ENCODE measurements at regions not wholly inside any gene's neighbourhood (a gene's known extent, or its start where the extent isn't known, plus 50 kb on each side); places are given as distances from the start of the nearest gene placed in this dataset.

DNA sequence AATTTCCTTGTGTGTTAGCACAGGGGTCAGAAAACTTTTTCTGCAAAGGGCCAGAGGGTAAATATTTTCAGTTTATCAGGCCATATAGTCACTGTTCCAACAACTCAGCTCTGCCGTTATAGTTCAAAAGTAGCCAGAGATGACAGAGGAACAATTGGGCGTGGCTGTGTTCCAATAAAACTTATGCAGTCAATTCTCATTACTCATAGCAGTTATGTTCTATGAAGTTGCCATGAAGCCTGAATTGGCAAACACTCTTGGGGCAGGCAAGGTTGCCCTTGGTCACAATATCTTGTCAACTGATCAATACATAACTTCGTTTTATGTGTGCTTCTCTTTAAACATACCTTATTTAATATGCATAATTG is 304.2 kb downstream of the TFAP2C start:
- peaks cover 34% of the 10 kb centered on the region for H3K27me3 Mint-ChIP-seq (ENCODE audit: unreplicated experiment)
- no peak overlapping the region for H3K4me3 Mint-ChIP-seq (ENCODE audit: low read depth, unreplicated experiment)
- CTCF ChIA-PET = no interaction called here
- H3K4me1 Mint-ChIP-seq (ENCODE audit: low read depth, unreplicated experiment) = no peaks in the 10 kb centered on the region
- intact Hi-C loops (cut with micrococcal nuclease; ENCODE audit: unreplicated experiment) = no loop called here
- H3K27ac Mint-ChIP-seq (ENCODE audit: unreplicated experiment) = no peak overlapping the region
- DNase-seq = no peak
- H3K36me3 Mint-ChIP-seq (ENCODE audit: insufficient read depth, unreplicated experiment) = no peaks in the 10 kb centered on the region
- TF ChIP-seq CTCF (IDR thresholded peaks at IDR 0.05; ENCODE audit: unreplicated experiment) = no peak
- H3K9me3 Mint-ChIP-seq (ENCODE audit: low read depth, unreplicated experiment) = no peaks in the 10 kb centered on the region
- no TSS peak for BruUV-seq (replicated peaks)

DNA sequence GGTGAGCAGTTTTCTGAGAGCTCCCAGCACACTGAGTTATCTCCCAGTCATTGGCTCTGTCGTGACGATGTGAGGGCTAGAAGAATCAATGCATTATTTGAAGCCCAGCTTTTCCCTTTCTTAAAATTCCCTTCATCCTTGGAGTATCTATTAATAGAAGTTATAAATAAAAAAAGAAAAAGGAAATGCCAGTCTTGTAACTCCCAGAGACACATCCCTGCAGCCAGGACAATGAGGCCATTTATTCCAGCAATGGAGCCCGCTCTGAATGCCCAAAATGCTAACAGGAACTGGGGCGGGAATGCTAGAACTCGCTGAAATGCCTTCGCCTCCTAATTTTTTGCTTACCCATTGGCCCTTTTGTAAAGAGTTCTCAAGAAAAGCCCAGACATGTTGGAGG is 305.8 kb downstream of the TFAP2C start:
- no peaks in the 10 kb centered on the region for H3K9me3 Mint-ChIP-seq (ENCODE audit: low read depth, unreplicated experiment)
- no peak overlapping the region for H3K27ac Mint-ChIP-seq (ENCODE audit: unreplicated experiment)
- no TSS peak for BruUV-seq (replicated peaks)
- no peak for TF ChIP-seq CTCF (IDR thresholded peaks at IDR 0.05; ENCODE audit: unreplicated experiment)
- no peaks in the 10 kb centered on the region for H3K36me3 Mint-ChIP-seq (ENCODE audit: insufficient read depth, unreplicated experiment)
- DNase-seq = no peak
- no peaks in the 10 kb centered on the region for H3K4me1 Mint-ChIP-seq (ENCODE audit: low read depth, unreplicated experiment)
- intact Hi-C loops (cut with micrococcal nuclease; ENCODE audit: unreplicated experiment) = no loop called here
- CTCF ChIA-PET = interaction anchor here (0.5 kb wide), 1 partner anchor 154 kb away, joined by 3 read pairs; no protein-coding TSS in a partner anchor
- H3K27me3 Mint-ChIP-seq (ENCODE audit: unreplicated experiment) = peaks cover 34% of the 10 kb centered on the region
- no peak overlapping the region for H3K4me3 Mint-ChIP-seq (ENCODE audit: low read depth, unreplicated experiment)

DNA sequence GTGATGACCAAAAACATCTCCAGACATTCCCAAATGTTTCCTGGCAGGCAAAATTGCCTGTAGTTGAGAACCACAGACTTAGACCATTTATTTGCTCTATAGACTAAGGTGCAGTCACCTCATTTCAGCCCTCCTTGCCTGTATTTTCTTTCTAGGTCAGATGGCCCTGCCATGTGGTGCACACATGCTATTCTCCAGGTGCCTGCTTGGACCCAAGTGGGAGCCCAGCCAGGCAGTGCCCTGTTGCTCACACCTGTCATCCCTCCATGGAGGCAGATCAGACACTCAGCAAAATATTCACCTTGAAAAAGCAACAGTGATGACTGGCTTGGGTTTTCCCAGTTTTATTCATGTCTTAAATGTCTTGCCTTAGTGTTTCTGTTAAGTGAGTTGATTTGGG is 311.4 kb downstream of the TFAP2C start:
- BruUV-seq (replicated peaks) = no TSS peak
- intact Hi-C loops (cut with micrococcal nuclease; ENCODE audit: unreplicated experiment) = no loop called here
- peaks cover 76% of the 10 kb centered on the region for H3K27me3 Mint-ChIP-seq (ENCODE audit: unreplicated experiment)
- no peaks in the 10 kb centered on the region for H3K4me1 Mint-ChIP-seq (ENCODE audit: low read depth, unreplicated experiment)
- H3K36me3 Mint-ChIP-seq (ENCODE audit: insufficient read depth, unreplicated experiment) = no peaks in the 10 kb centered on the region
- no peak overlapping the region for H3K27ac Mint-ChIP-seq (ENCODE audit: unreplicated experiment)
- CTCF ChIA-PET = no interaction called here
- H3K4me3 Mint-ChIP-seq (ENCODE audit: low read depth, unreplicated experiment) = no peak overlapping the region
- no peak for TF ChIP-seq CTCF (IDR thresholded peaks at IDR 0.05; ENCODE audit: unreplicated experiment)
- no peak for DNase-seq
- no peaks in the 10 kb centered on the region for H3K9me3 Mint-ChIP-seq (ENCODE audit: low read depth, unreplicated experiment)

GRCh38 chr20:56941101-56941686 is 312.1 kb downstream of the TFAP2C start:
- BruUV-seq (replicated peaks) = no TSS peak
- TF ChIP-seq CTCF (IDR thresholded peaks at IDR 0.05; ENCODE audit: unreplicated experiment) = no peak
- DNase-seq = no peak
- H3K27ac Mint-ChIP-seq (ENCODE audit: unreplicated experiment) = no peak overlapping the region
- intact Hi-C loops (cut with micrococcal nuclease; ENCODE audit: unreplicated experiment) = no loop called here
- no peaks in the 10 kb centered on the region for H3K36me3 Mint-ChIP-seq (ENCODE audit: insufficient read depth, unreplicated experiment)
- no peak overlapping the region for H3K4me3 Mint-ChIP-seq (ENCODE audit: low read depth, unreplicated experiment)
- H3K27me3 Mint-ChIP-seq (ENCODE audit: unreplicated experiment) = peaks cover 83% of the 10 kb centered on the region
- no peaks in the 10 kb centered on the region for H3K9me3 Mint-ChIP-seq (ENCODE audit: low read depth, unreplicated experiment)
- no peaks in the 10 kb centered on the region for H3K4me1 Mint-ChIP-seq (ENCODE audit: low read depth, unreplicated experiment)
- CTCF ChIA-PET = no interaction called here
